ENCODE measurements at regions not wholly inside any gene's neighbourhood (a gene's known extent, or its start where the extent isn't known, plus 50 kb on each side); places are given as distances from the start of the nearest gene placed in this dataset.
"Not testable (repeated sequence)": the region's sequence is repeated elsewhere in the genome, so short reads cannot be mapped to it uniquely, and the experiment has no call there.

GRCh38 chr4:33062155-33062806 lies 2342.1 kb downstream of the PCDH7 start:
- no peak for DNase-seq

- no peak for DNase-seq
Observed at GRCh38 chr4:33063241-33063640, 2343.1 kb downstream of the PCDH7 start.

GRCh38 chr4:33064238-33064637 lies 2344.1 kb downstream of the PCDH7 start:
- no peak for DNase-seq

- DNase-seq = no peak
Observed at GRCh38 chr4:33065749-33066148, 2345.6 kb downstream of the PCDH7 start.

- no peak for DNase-seq
Observed at GRCh38 chr4:33067221-33067620, 2347.1 kb downstream of the PCDH7 start.

GRCh38 chr4:33068539-33068938 lies 2348.4 kb downstream of the PCDH7 start:
- DNase-seq = no peak

GRCh38 chr4:33071535-33071934 lies 2351.4 kb downstream of the PCDH7 start:
- no peak for DNase-seq

- no peak for DNase-seq
Observed at GRCh38 chr4:33072298-33073089, 2352.3 kb downstream of the PCDH7 start.

- DNase-seq = no peak
Observed at GRCh38 chr4:33073811-33074210, 2353.6 kb downstream of the PCDH7 start.

GRCh38 chr4:33078145-33078544 lies 2358.0 kb downstream of the PCDH7 start:
- no peak for DNase-seq

GRCh38 chr4:33080275-33080674 lies 2360.1 kb downstream of the PCDH7 start:
- DNase-seq = no peak

- no peak for DNase-seq
Observed at GRCh38 chr4:33085709-33086108, 2365.5 kb downstream of the PCDH7 start.

GRCh38 chr4:33086331-33086925 lies 2366.3 kb downstream of the PCDH7 start:
- no peak for DNase-seq

GRCh38 chr4:33088713-33089112 lies 2368.5 kb downstream of the PCDH7 start:
- no peak for DNase-seq

- no peak for DNase-seq
Observed at GRCh38 chr4:33090910-33091309, 2370.7 kb downstream of the PCDH7 start.

- no peak for DNase-seq
Observed at GRCh38 chr4:33091961-33092360, 2371.8 kb downstream of the PCDH7 start.

GRCh38 chr4:33104273-33104672 lies 2384.1 kb downstream of the PCDH7 start:
- no peak for DNase-seq

- DNase-seq = no peak
Observed at GRCh38 chr4:33107814-33108213, 2387.6 kb downstream of the PCDH7 start.

- no peak for DNase-seq
Observed at GRCh38 chr4:33111117-33111516, 2390.9 kb downstream of the PCDH7 start.

- DNase-seq = no peak
Observed at GRCh38 chr4:33116871-33117270, 2396.7 kb downstream of the PCDH7 start.

- DNase-seq = no peak
Observed at GRCh38 chr4:33126002-33126401, 2405.8 kb downstream of the PCDH7 start.

- DNase-seq = not testable (repeated sequence)
Observed at GRCh38 chr4:33130662-33131061, 2410.5 kb downstream of the PCDH7 start.

GRCh38 chr4:33133723-33134122 lies 2413.6 kb downstream of the PCDH7 start:
- DNase-seq = no peak

GRCh38 chr4:33134366-33134765 lies 2414.2 kb downstream of the PCDH7 start:
- no peak for DNase-seq

Data from activated CD4-positive, alpha-beta T cell treated with anti-CD3 and anti-CD28 coated beads, Interleukin-10, Interleukin-2, amounts not matched to agents 100 ng/mL and 50 ng/mL, durations not matched to agents 16 hours and 8 hours (primary cell).